BJ (cell line): ENCODE measurements at regions not wholly inside any gene's neighbourhood (a gene's known extent, or its start where the extent isn't known, plus 50 kb on each side); places are given as distances from the start of the nearest gene placed in this dataset.

Experiments used
- CTCF ChIA-PET: fragments of 350-600 bp; formaldehyde crosslinking; extraction: SDS; loops from one replicate; lab custom pipeline; 2021; ENCODE audit warnings: antibody characterized with exemption, inconsistent platforms; lab: Yijun Ruan, JAX
- POLR2A ChIA-PET: fragments of 300-600 bp; sonication (Branson Sonifier 250); formaldehyde crosslinking; extraction: SDS; loops from one replicate; lab custom pipeline; 2021; ENCODE audit warnings: antibody characterized with exemption; lab: Charles Lee
- DNase-seq: peaks from one replicate; pipeline ENCODE4 v3.0.0-alpha.2; 2011; ENCODE audit warnings: low read depth
- H3K27me3 ChIP-seq: 2 replicates; pipeline ENCODE4 v1.6.0; 2011; ENCODE audit warnings: low read length; ENCODE audit not compliant: control insufficient read depth, insufficient read depth
- H3K36me3 ChIP-seq: 2 replicates; pipeline ENCODE4 v1.5.1; 2011; ENCODE audit warnings: low read length; ENCODE audit not compliant: control insufficient read depth, insufficient read depth
- H3K4me3 ChIP-seq: 2 replicates; pipeline ENCODE4 v1.5.1; 2011; ENCODE audit warnings: low read depth, mild to moderate bottlenecking, control low read depth, low read length
- CTCF ChIP-seq: IDR thresholded peaks from 2 replicates; pipeline ENCODE4 v1.5.1; 2011; ENCODE audit warnings: low read depth, mild to moderate bottlenecking, control low read depth, inconsistent platforms, low read length, moderate library complexity; ENCODE audit not compliant: insufficient read depth

- POLR2A ChIA-PET, result no interaction called here
- CTCF ChIA-PET, result no interaction called here
- no peaks in the 10 kb centered on the region for H3K36me3 ChIP-seq
- DNase-seq, result no peak
- no peak overlapping the region for H3K4me3 ChIP-seq
- no peak for TF ChIP-seq CTCF
- no peaks in the 10 kb centered on the region for H3K27me3 ChIP-seq
Measured at GRCh38 chr20:7399114-7399513, 541.1 kb downstream of the HAO1 start.

GRCh38 chr20:7399575-7399974 is 540.7 kb downstream of the HAO1 start:
- H3K36me3 ChIP-seq, result no peaks in the 10 kb centered on the region
- no peak overlapping the region for H3K4me3 ChIP-seq
- no peak for DNase-seq
- TF ChIP-seq CTCF, result no peak
- H3K27me3 ChIP-seq, result no peaks in the 10 kb centered on the region
- ChIA-PET CTCF (no interaction called here), POLR2A (no interaction called here)

- no peak for DNase-seq
- no peaks in the 10 kb centered on the region for H3K36me3 ChIP-seq
- ChIA-PET CTCF (interaction anchor here (0.7 kb wide), 1 partner anchor 183 kb away, joined by 3 read pairs; no protein-coding TSS in a partner anchor), POLR2A (no interaction called here)
- no peaks in the 10 kb centered on the region for H3K27me3 ChIP-seq
- TF ChIP-seq CTCF, result no peak
- no peak overlapping the region for H3K4me3 ChIP-seq
Measured at GRCh38 chr20:7406671-7407070, 533.6 kb downstream of the HAO1 start.

- no peak for DNase-seq
- POLR2A ChIA-PET, result no interaction called here
- CTCF ChIA-PET, result no interaction called here
- Histone ChIP-seq H3K27me3 (no peaks in the 10 kb centered on the region), H3K4me3 (no peak overlapping the region), H3K36me3 (no peaks in the 10 kb centered on the region)
- TF ChIP-seq CTCF, result no peak
Measured at GRCh38 chr20:7410150-7410549, 530.1 kb downstream of the HAO1 start.

GRCh38 chr20:7411075-7411474 is 529.2 kb downstream of the HAO1 start:
- no peak for TF ChIP-seq CTCF
- no peaks in the 10 kb centered on the region for H3K36me3 ChIP-seq
- H3K4me3 ChIP-seq, result no peak overlapping the region
- no peak for DNase-seq
- H3K27me3 ChIP-seq, result no peaks in the 10 kb centered on the region
- ChIA-PET POLR2A (no interaction called here), CTCF (no interaction called here)
